ENCODE measurements at regions not wholly inside any gene's neighbourhood (a gene's known extent, or its start where the extent isn't known, plus 50 kb on each side); places are given as distances from the start of the nearest gene placed in this dataset.

DNA sequence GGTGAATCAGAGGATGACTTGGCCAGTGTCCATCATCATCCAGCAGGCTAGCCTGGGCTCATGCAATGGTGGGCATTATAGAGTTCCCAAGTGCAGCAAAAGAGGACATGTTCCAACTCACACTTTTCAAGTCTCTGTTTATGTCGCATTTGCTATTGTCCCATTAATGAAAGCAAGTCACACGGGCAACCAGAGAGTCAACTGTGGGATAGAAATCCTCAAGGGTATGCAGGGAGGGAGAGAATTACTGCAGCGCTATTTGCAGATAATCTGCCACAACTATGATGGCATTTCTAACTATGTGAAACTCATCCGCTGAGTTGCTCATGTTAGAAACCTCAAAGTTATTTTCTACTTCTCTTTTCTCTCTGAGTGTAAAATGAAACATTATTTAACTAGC, 78.5 kb upstream of the TAB3 start:
- no TSS peak for BruUV-seq (replicated peaks)
- Histone ChIP-seq H3K9me3 (ENCODE audit: control insufficient read depth, insufficient read depth, low read length) (no peaks in the 10 kb centered on the region), H4K20me1 (ENCODE audit: insufficient read depth, low read length) (no peaks in the 10 kb centered on the region), H4K8ac (ENCODE audit: low read depth in 2 of 2, low read length in 2 of 2) (no peak overlapping the region), H3K14ac (replicated peaks; ENCODE audit: low read depth, low read length) (no peak overlapping the region), H4K91ac (ENCODE audit: insufficient read depth, low read depth, low read length) (no peak overlapping the region), H3K9ac (ENCODE audit: low read depth, low read length) (no peak overlapping the region), H3K18ac (ENCODE audit: low read depth, low read length) (no peak overlapping the region), H2BK5ac (ENCODE audit: low read depth, low read length, poor library complexity, severe bottlenecking) (no peak overlapping the region), H2BK15ac (ENCODE audit: low read depth, low read length) (no peak overlapping the region), H2AK9ac (replicated peaks; ENCODE audit: low read depth, low read length, poor library complexity) (no peak overlapping the region), H3K4ac (ENCODE audit: low read depth, low read length) (no peak overlapping the region), H3K36me3 (ENCODE audit: control insufficient read depth, insufficient read depth, low read length) (no peaks in the 10 kb centered on the region), H3K27ac (ENCODE audit: insufficient read depth, low read length) (no peak overlapping the region), H3K23ac (ENCODE audit: low read depth, low read length) (no peak overlapping the region), H3K56ac (ENCODE audit: extremely low read depth, insufficient read depth, low read length) (no peak overlapping the region), H3K4me2 (ENCODE audit: low read depth, low read length) (no peak overlapping the region), H2AFZ (replicated peaks; ENCODE audit: low read length, poor library complexity) (no peak overlapping the region), H3K79me1 (ENCODE audit: low read depth in 1 of 2, low read length in 2 of 2) (no peaks in the 10 kb centered on the region), H2AK5ac (ENCODE audit: low read depth, low read length) (no peak overlapping the region), H3K4me3 (ENCODE audit: insufficient read depth, low read depth, low read length) (no peak overlapping the region), H3K4me1 (ENCODE audit: control insufficient read depth, insufficient read depth, low read length) (no peaks in the 10 kb centered on the region), H2BK120ac (ENCODE audit: low read depth, low read length) (no peak overlapping the region), H3K27me3 (ENCODE audit: control insufficient read depth, insufficient read depth, low read length) (no peaks in the 10 kb centered on the region), H3K9me1 (ENCODE audit: insufficient read depth, low read length) (no peaks in the 10 kb centered on the region), H2BK20ac (ENCODE audit: low read depth, low read length) (no peak overlapping the region), H4K5ac (ENCODE audit: low read depth, low read length) (no peak overlapping the region)
- DNase-seq: no peak
- ChIA-PET CTCF (interaction anchor here (1.5 kb wide), 1 partner anchor 232 kb away, joined by 3 read pairs; no protein-coding TSS in a partner anchor), POLR2A (ENCODE audit: unreplicated experiment) (no interaction called here)
- TF ChIP-seq POLR2A (IDR thresholded peaks at IDR 0.05; ENCODE audit: low read depth, low read length) (no peak), RCOR1 (IDR thresholded peaks at IDR 0.05; ENCODE audit: insufficient replicate concordance, low read length) (no peak), NFE2L2 (IDR thresholded peaks at IDR 0.05; ENCODE audit: low read depth, low read length) (no peak), MAZ (IDR thresholded peaks at IDR 0.05; ENCODE audit: borderline replicate concordance, low read depth, low read length) (no peak), MXI1 (IDR thresholded peaks at IDR 0.05; ENCODE audit: borderline replicate concordance, low read depth, low read length) (no peak), SMC3 (IDR thresholded peaks at IDR 0.05; ENCODE audit: low read depth, low read length) (no peak)
- ATAC-seq (ENCODE audit: low read depth): no peak
- dilution Hi-C loops (cut with HindIII; ENCODE audit: low sequenced_read_pairs, unreplicated experiment): no loop called here
- intact Hi-C loops (cut with micrococcal nuclease): no loop called here
- in situ Hi-C loops (cut with MboI; ENCODE audit: low sequenced_read_pairs): no loop called here
- no CpG with 5 or more reads among the region's 4 CpGs for WGBS, 2 experiments (ENCODE audit: extremely low coverage in 2 of 2, insufficient read length in 1 of 2)

Measured in IMR-90 (cell line).